GM10266 (cell line): ENCODE measurements at regions not wholly inside any gene's neighbourhood (a gene's known extent, or its start where the extent isn't known, plus 50 kb on each side); places are given as distances from the start of the nearest gene placed in this dataset.

Experiments used
- DNase-seq: peaks from one replicate; pipeline ENCODE4 v3.0.0; 2012; ENCODE audit errors: extremely low spot score
- TF ChIP-seq, protein P1 (sequence below): IDR thresholded peaks from 2 replicates; pipeline ENCODE4 v1.5.1; 2012; ENCODE audit warnings: mild to moderate bottlenecking, low read depth; ENCODE audit not compliant: control insufficient read depth, insufficient read depth; ENCODE audit errors: missing control alignments

DNA sequence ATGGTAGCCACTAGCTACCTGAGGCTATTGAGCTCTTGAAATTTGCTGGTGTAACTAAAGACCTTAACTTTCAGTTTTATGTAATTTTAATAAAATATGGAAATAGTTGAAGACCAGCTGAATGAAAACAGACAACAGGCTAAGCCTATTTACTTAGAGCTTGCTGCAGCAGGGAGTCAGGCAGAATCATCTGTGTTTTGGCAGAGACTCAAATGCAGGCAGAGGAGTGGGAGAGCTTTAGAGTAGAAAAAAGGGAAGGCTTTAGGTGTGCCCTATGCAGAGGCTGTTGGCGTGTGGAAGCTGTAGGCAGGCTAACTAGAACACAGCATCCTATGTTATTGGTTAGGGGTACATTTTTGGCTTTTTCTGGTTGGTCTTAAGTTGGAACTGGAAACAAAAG, 304.9 kb upstream of the NBEA start:
- TF ChIP-seq, protein P1, sequence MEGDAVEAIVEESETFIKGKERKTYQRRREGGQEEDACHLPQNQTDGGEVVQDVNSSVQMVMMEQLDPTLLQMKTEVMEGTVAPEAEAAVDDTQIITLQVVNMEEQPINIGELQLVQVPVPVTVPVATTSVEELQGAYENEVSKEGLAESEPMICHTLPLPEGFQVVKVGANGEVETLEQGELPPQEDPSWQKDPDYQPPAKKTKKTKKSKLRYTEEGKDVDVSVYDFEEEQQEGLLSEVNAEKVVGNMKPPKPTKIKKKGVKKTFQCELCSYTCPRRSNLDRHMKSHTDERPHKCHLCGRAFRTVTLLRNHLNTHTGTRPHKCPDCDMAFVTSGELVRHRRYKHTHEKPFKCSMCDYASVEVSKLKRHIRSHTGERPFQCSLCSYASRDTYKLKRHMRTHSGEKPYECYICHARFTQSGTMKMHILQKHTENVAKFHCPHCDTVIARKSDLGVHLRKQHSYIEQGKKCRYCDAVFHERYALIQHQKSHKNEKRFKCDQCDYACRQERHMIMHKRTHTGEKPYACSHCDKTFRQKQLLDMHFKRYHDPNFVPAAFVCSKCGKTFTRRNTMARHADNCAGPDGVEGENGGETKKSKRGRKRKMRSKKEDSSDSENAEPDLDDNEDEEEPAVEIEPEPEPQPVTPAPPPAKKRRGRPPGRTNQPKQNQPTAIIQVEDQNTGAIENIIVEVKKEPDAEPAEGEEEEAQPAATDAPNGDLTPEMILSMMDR = no peak
- DNase-seq = no peak

DNA sequence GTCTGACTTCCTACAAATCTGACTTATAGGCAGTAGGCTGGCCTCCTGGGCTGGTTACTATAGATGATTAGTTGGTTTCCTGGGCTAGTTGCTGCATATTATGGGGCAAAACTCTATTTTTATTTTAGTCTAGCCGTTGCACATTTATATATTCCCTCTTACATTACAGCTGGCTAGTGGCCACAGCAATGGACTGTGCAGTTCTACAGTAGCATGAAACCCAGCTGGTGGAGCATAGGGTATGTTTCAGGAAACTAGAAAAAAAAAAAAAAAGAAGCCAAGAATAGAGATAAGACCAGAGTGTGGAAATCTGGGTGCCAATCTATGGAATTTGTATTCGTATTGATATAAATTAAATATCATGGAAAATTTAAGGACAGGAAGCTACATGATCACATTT, 304.4 kb upstream of the NBEA start:
- DNase-seq = no peak
- TF ChIP-seq, protein P1 = no peak

DNA sequence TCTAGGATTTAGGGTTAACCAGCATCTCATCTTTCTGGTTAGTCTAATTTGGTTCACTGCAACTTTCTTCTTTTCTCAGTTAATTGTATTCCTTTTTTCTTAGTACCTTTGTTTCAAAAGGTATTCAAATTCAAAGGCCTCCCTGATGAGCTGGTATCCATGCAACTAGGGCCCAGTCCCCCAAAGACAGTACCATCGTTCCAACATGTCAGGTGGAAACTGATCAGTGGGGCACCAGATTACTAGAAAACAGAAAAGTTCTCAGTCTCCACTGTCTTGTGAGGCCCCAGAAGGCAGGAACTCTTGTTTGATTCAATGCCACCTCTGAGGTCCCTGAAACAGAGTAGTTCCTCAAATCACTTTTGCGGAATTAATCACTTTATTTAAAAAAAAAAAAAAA, 303.2 kb upstream of the NBEA start:
- no peak for DNase-seq
- TF ChIP-seq, protein P1 = no peak

DNA sequence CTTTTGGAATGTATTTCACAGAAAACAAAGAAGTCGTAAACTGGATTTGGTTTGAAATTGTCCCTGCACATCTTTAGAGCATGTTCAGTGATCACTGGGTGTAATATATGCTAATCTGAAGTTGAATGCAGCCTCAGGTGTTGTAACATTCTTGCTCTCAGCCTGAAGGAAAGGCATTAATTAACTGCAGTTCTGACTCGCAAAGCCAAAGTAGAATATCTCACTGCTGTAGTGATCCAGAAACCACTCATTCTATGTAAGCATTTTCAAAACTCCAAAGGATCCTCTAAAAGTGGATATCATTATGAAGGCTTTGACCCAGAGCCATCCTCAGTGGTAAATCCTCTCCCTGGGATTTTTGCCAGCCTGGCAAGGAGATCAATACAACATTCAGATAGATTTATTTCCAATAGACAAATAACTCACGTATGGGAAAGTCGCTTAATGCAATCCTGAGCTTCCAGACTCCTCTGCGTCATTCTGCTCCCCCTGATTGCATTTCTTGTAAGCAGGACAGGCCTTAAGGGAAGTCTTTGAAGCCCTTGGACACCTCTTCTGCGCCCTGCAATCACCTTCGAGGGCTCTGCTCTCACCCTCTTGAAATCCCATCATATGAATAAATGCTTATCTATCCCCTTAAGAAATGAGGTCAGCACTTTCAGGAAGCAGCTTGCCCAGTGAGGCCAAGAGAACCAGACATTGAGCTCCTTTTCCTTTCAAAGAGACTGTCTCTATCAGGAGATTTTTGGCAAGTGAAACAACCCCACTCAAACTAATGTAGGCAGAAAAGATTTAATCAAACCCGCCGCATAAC, 301.7 kb upstream of the NBEA start:
- TF ChIP-seq, protein P1 = no peak
- DNase-seq = no peak

DNA sequence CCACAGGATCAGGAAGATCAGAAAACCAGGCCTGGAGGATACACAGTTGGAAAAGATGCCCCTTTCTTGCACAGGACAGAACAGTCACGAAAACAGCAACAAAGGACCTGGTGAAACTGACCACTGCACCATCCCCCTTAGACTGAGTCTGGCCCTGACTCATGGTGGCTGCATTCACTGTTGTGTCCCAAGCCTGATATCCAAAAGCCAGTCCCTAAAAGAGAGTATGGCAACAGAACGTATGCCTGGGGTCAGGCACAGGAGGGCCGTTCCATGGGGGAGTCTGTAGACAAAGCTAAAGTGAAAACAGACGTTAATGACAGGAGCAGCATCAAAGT, 301.1 kb upstream of the NBEA start:
- no peak for DNase-seq
- TF ChIP-seq, protein P1 = no peak

DNA sequence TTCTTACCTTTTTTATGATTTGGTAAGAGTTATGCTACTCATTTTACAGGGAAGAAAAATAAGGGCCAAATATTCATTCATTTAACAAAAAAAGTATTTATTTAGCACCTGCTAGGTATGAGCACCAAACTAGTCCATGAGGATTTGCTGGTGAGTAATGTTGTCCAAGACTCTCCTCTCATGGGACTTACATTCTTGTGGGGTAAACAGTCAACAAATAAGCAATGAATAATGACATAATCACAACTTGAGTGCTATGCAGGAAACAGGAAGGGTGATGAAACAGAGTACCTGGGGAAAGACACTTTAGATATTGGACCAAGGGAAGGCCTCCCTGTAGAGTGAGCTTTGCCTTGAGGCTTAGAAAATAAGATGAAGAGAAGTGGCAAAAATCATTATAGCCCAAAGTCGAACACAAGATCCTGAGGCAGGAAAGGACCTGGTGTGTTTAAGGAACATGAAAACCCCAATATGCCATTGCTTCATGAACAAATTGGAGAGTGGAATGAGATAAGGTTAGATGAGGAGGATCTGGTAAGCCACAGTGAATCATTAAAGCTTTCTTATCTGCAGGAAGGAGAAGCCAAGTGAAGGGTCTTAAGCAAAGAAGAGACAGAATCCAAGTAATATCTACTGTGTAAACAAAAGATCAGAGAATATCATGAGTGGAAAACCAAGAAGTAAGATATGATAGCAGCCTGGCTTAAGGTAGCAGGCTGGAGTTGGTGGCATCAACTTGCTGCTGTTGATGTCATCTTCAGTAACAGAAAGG, 294.5 kb upstream of the NBEA start:
- DNase-seq = no peak
- TF ChIP-seq, protein P1 = no peak

DNA sequence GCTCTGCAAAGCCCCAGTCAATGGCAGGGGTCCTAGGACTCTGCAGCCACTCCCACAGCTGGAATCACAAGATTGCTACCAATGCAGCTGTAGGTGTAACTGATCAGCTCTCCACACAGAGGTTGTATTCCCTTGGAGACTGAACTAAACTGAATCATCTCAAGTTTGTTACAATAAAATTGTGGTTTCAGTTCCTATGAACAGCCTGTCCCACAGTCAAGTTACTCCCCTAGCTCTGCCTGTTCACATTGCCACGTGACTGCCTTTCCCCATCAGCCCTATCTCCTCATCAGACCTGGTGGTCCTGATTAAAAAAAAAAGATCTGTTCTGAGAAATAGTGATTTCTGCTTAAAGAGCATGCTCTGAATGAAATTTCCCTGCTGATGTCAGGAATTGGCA, 287.9 kb upstream of the NBEA start:
- DNase-seq = no peak
- TF ChIP-seq, protein P1 = no peak
